CD4-positive, CD25-positive, alpha-beta regulatory T cell (primary cell): ENCODE measurements at regions not wholly inside any gene's neighbourhood (a gene's known extent, or its start where the extent isn't known, plus 50 kb on each side); places are given as distances from the start of the nearest gene placed in this dataset.
A peak's percentile ranks its signal among the peaks of the same experiment; 100 is the strongest.

Experiments used
- ATAC-seq, 2 donors: fragments of 150-1000 bp; cut with Tn5 transposase; one replicate each; pipeline ENCODE4 v1.10.0; 2021; ENCODE audit warnings: low read depth in 2 of 2, moderate number of reproducible peaks in 2 of 2, moderate library complexity in 1 of 2
- DNase-seq, 3 donors: peaks; one replicate each; pipeline versions ENCODE4 v3.0.0 to v3.0.0-alpha.2; 2012 to 2022; ENCODE audit warnings: mixed read lengths in 1 of 3
- H3K27ac ChIP-seq: one replicate; pipeline ENCODE4 v1.7.0; 2013; ENCODE audit warnings: mild to moderate bottlenecking, low read length; ENCODE audit not compliant: insufficient read depth, poor library complexity, severe bottlenecking
- H3K27me3 ChIP-seq: one replicate; pipeline ENCODE4 v1.7.0; 2013; ENCODE audit warnings: low read length; ENCODE audit not compliant: control insufficient read depth, insufficient read depth
- H3K36me3 ChIP-seq: one replicate; pipeline ENCODE4 v1.7.0; 2013; ENCODE audit warnings: mild to moderate bottlenecking, low read length, moderate library complexity; ENCODE audit not compliant: control insufficient read depth, insufficient read depth
- H3K4me1 ChIP-seq: 2 replicates; pipeline ENCODE4 v1.7.0; 2013; ENCODE audit warnings: mild to moderate bottlenecking, low read length; ENCODE audit not compliant: insufficient read depth, control insufficient read depth, poor library complexity, severe bottlenecking
- H3K4me3 ChIP-seq: one replicate; pipeline ENCODE4 v1.7.0; 2013; ENCODE audit warnings: low read depth, mild to moderate bottlenecking, low read length, moderate library complexity
- H3K9me3 ChIP-seq, 2 experiments: 1 replicate in 1 of 2; 2 replicates in 1 of 2; pipeline ENCODE4 v1.7.0; 2013; ENCODE audit warnings: low read length in 2 of 2, mild to moderate bottlenecking in 1 of 2, moderate library complexity in 1 of 2; ENCODE audit not compliant: control insufficient read depth in 2 of 2
- H3K27ac Mint-ChIP-seq, 3 donors: one replicate each; pipeline ENCODE4 v1.8.0; 2020 to 2022; ENCODE audit warnings: mild to moderate bottlenecking in 3 of 3, mixed read lengths in 3 of 3, moderate library complexity in 2 of 3
- H3K27me3 Mint-ChIP-seq: one replicate; pipeline ENCODE4 v1.8.0; 2022; ENCODE audit warnings: mild to moderate bottlenecking, mixed read lengths
- H3K36me3 Mint-ChIP-seq: one replicate; pipeline ENCODE4 v1.8.0; 2020; ENCODE audit warnings: mixed read lengths
- H3K4me1 Mint-ChIP-seq, 4 donors: one replicate each; pipeline ENCODE4 v1.8.0; 2020 to 2022; ENCODE audit warnings: mixed read lengths in 4 of 4, mild to moderate bottlenecking in 1 of 4
- H3K4me3 Mint-ChIP-seq, 4 donors: one replicate each; pipeline ENCODE4 v1.8.0; 2020 to 2022; ENCODE audit warnings: mild to moderate bottlenecking in 4 of 4, mixed read lengths in 4 of 4, moderate library complexity in 3 of 4
- H3K9me3 Mint-ChIP-seq, 7 donors: one replicate each; pipeline ENCODE4 v1.8.0; 2020 to 2022; ENCODE audit warnings: mixed read lengths in 7 of 7, mild to moderate bottlenecking in 3 of 7, moderate library complexity in 2 of 7

DNA sequence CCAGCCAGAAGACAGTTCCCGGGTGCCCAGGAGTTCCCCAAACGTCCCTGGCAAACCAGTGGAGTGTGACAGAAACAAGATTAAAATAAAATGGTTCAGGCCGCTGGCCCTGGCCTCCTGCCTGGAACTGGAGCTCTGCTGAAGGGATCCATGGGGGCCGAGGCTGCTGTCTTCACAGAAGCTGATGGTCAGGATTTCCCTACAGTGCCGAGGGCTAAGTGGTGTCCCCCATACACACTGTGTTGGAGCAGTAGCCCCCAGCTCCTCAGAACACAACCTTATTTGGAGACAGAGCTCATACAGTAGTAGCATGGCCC, 55.9 kb downstream of the MRPL36 start:
- H3K27ac ChIP-seq: no peak overlapping the region
- H3K27me3 ChIP-seq: peaks cover 5% of the 10 kb centered on the region
- peaks cover 0 to 19% (median 3%) of the 10 kb centered on the region in 7 donors for H3K9me3 Mint-ChIP-seq
- H3K27me3 Mint-ChIP-seq: peaks cover 24% of the 10 kb centered on the region
- no peaks in the 10 kb centered on the region for H3K4me1 ChIP-seq
- H3K36me3 Mint-ChIP-seq: no peaks in the 10 kb centered on the region
- no peak overlapping the region for H3K27ac Mint-ChIP-seq
- no peak overlapping the region for H3K4me3 Mint-ChIP-seq
- ATAC-seq: no peak
- no peak overlapping the region for H3K4me3 ChIP-seq
- H3K9me3 ChIP-seq: peaks cover 0 to 11% of the 10 kb centered on the region in 2 experiments
- no peaks in the 10 kb centered on the region for H3K4me1 Mint-ChIP-seq
- no peaks in the 10 kb centered on the region for H3K36me3 ChIP-seq
- no peak for DNase-seq

DNA sequence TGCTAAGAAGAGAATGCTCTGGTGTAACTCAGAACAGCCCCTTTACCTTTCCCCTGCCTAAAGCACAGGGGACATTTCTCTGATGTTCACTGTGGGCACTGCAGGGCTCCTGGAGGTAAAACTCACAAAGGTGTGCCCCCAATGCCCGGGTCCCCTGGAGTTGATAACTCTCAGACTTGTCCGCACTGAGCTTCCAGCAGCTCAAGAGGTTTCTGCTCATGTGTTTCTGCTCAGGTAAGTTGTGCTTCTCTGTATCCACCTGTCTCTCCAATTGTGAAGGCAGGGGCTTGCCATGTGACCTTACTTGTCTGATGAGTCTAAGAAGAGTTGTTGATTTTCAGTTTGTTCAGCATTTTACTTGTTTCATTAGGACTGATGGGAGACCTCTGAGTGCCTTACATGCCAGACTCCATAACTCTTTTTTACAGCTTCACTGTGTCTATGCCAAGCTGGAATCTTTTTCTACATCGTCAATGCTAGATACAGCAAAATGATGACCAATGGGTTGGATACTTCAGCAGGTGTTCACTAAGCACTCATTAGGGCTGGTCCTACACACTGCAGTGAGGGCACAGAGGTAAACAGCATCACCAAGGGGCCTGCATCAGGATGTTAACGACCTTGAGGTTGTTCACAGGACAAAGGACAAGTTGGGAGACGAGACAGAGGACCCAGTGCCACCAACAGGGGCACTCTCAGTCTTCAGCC, 56.4 kb downstream of the MRPL36 start:
- Mint-ChIP-seq H3K4me1 (no peaks in the 10 kb centered on the region), H3K36me3 (no peaks in the 10 kb centered on the region), H3K27ac (no peak overlapping the region), H3K9me3 (peaks cover 0 to 19% (median 3%) of the 10 kb centered on the region in 7 donors), H3K4me3 (no peak overlapping the region), H3K27me3 (peaks cover 24% of the 10 kb centered on the region)
- peaks cover 0 to 11% of the 10 kb centered on the region in 2 experiments for H3K9me3 ChIP-seq
- H3K27ac ChIP-seq: no peak overlapping the region
- ATAC-seq (no peak), DNase-seq (no peak)
- no peaks in the 10 kb centered on the region for H3K4me1 ChIP-seq
- H3K4me3 ChIP-seq: no peak overlapping the region
- peaks cover 5% of the 10 kb centered on the region for H3K27me3 ChIP-seq
- H3K36me3 ChIP-seq: no peaks in the 10 kb centered on the region

- H3K27me3 Mint-ChIP-seq: peaks cover 28% of the 10 kb centered on the region
- peaks cover 5% of the 10 kb centered on the region for H3K27me3 ChIP-seq
- H3K4me1 ChIP-seq: no peaks in the 10 kb centered on the region
- no peak overlapping the region for H3K4me3 Mint-ChIP-seq
- H3K27ac ChIP-seq: no peak overlapping the region
- peaks cover 0 to 11% of the 10 kb centered on the region in 2 experiments for H3K9me3 ChIP-seq
- H3K4me3 ChIP-seq: no peak overlapping the region
- H3K9me3 Mint-ChIP-seq: peaks cover 0 to 19% (median 3%) of the 10 kb centered on the region in 7 donors
- peak; percentile 16 to 54 (median 54) for DNase-seq
- H3K4me1 Mint-ChIP-seq: no peaks in the 10 kb centered on the region
- no peaks in the 10 kb centered on the region for H3K36me3 Mint-ChIP-seq
- peak overlapping the region in 1 of 3 donors; percentile 32 for H3K27ac Mint-ChIP-seq
- peak; percentile 58 for ATAC-seq
- H3K36me3 ChIP-seq: no peaks in the 10 kb centered on the region
Observed at GRCh38 chr5:1737790-1738405, 61.7 kb downstream of the MRPL36 start.

- peaks cover 0 to 16% (median 4%) of the 10 kb centered on the region in 7 donors for H3K9me3 Mint-ChIP-seq
- DNase-seq: no peak
Observed at GRCh38 chr5:1736889-1737711, 62.5 kb downstream of the MRPL36 start.

GRCh38 chr5:1736065-1736464, 63.6 kb downstream of the MRPL36 start:
- Mint-ChIP-seq H3K36me3 (no peaks in the 10 kb centered on the region), H3K4me3 (no peak overlapping the region), H3K27ac (no peak overlapping the region), H3K4me1 (no peaks in the 10 kb centered on the region), H3K9me3 (peaks cover 0 to 13% (median 5%) of the 10 kb centered on the region in 7 donors), H3K27me3 (peaks cover 28% of the 10 kb centered on the region)
- DNase-seq: no peak
- no peaks in the 10 kb centered on the region for H3K27me3 ChIP-seq
- no peak overlapping the region for H3K27ac ChIP-seq
- H3K4me1 ChIP-seq: no peaks in the 10 kb centered on the region
- ATAC-seq: no peak
- no peak overlapping the region for H3K4me3 ChIP-seq
- H3K9me3 ChIP-seq: peaks cover 0 to 6% of the 10 kb centered on the region in 2 experiments
- H3K36me3 ChIP-seq: no peaks in the 10 kb centered on the region

More at GRCh38 chr5:1736889-1737711, 62.5 kb downstream of the MRPL36 start:
- Mint-ChIP-seq H3K27ac (no peak overlapping the region), H3K4me3 (no peak overlapping the region), H3K4me1 (no peaks in the 10 kb centered on the region), H3K36me3 (no peaks in the 10 kb centered on the region), H3K27me3 (peaks cover 28% of the 10 kb centered on the region)
- Histone ChIP-seq H3K27ac (no peak overlapping the region), H3K9me3 (peaks cover 0 to 8% of the 10 kb centered on the region in 2 experiments), H3K36me3 (no peaks in the 10 kb centered on the region), H3K4me1 (no peaks in the 10 kb centered on the region), H3K27me3 (no peaks in the 10 kb centered on the region), H3K4me3 (no peak overlapping the region)
- ATAC-seq: no peak

GRCh38 chr5:1735320-1735970, 64.2 kb downstream of the MRPL36 start:
- H3K4me1 Mint-ChIP-seq: no peaks in the 10 kb centered on the region
- DNase-seq: no peak
- no peak overlapping the region for H3K27ac Mint-ChIP-seq
- Histone ChIP-seq H3K36me3 (no peaks in the 10 kb centered on the region), H3K4me1 (no peaks in the 10 kb centered on the region), H3K27me3 (no peaks in the 10 kb centered on the region), H3K9me3 (peaks cover 0 to 6% of the 10 kb centered on the region in 2 experiments), H3K27ac (no peak overlapping the region), H3K4me3 (no peak overlapping the region)
- peaks cover 0 to 8% (median 2%) of the 10 kb centered on the region in 7 donors for H3K9me3 Mint-ChIP-seq
- H3K27me3 Mint-ChIP-seq: peaks cover 22% of the 10 kb centered on the region
- H3K4me3 Mint-ChIP-seq: peak overlapping the region in 1 of 4 donors; percentile 58
- ATAC-seq: no peak
- no peaks in the 10 kb centered on the region for H3K36me3 Mint-ChIP-seq

DNA sequence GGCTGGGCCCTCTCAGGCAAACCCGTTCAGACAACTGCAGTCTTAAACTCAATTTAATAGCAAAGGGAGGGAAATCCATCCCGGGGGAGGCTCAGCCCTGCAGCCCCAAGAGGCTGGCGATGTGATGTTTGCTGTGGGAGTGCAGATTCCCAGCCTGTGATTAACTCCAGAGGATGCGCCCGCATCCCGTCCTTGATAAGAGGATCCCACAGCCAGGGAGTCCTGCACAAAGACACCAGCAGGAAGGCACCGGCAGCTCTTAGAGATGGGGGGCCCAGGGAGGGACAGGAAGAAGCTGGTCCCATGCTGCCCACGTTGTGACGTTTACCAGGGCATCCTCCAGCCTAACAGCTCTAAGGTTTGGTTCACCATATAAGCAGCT, 64.7 kb downstream of the MRPL36 start:
- no peaks in the 10 kb centered on the region for H3K4me1 Mint-ChIP-seq
- H3K27ac Mint-ChIP-seq: no peak overlapping the region
- no peak overlapping the region for H3K27ac ChIP-seq
- ATAC-seq (no peak), DNase-seq (no peak)
- no peak overlapping the region for H3K4me3 Mint-ChIP-seq
- H3K9me3 ChIP-seq: peaks cover 0 to 3% of the 10 kb centered on the region in 2 experiments
- H3K4me1 ChIP-seq: no peaks in the 10 kb centered on the region
- H3K9me3 Mint-ChIP-seq: peaks cover 0 to 3% (median 0%) of the 10 kb centered on the region in 7 donors
- no peak overlapping the region for H3K4me3 ChIP-seq
- H3K36me3 Mint-ChIP-seq: no peaks in the 10 kb centered on the region
- peaks cover 17% of the 10 kb centered on the region for H3K27me3 Mint-ChIP-seq
- H3K36me3 ChIP-seq: no peaks in the 10 kb centered on the region
- H3K27me3 ChIP-seq: no peaks in the 10 kb centered on the region
